ENCODE measurements at regions not wholly inside any gene's neighbourhood (a gene's known extent, or its start where the extent isn't known, plus 50 kb on each side); places are given as distances from the start of the nearest gene placed in this dataset.
"Not testable (repeated sequence)": the region's sequence is repeated elsewhere in the genome, so short reads cannot be mapped to it uniquely, and the experiment has no call there.

- no peak for DNase-seq
These were observed 1642.6 kb upstream of the CELF4 start for GRCh38 chr18:39208190-39208589.

GRCh38 chr18:39206398-39207103, 1641.0 kb upstream of the CELF4 start:
- not testable (repeated sequence) for DNase-seq

GRCh38 chr18:39205565-39206195, 1640.1 kb upstream of the CELF4 start:
- no peak for DNase-seq

- DNase-seq, result no peak
These were observed 1634.6 kb upstream of the CELF4 start for GRCh38 chr18:39200153-39200552.

GRCh38 chr18:39199231-39199855, 1633.7 kb upstream of the CELF4 start:
- no peak for DNase-seq

- DNase-seq, result no peak
These were observed 1632.8 kb upstream of the CELF4 start for GRCh38 chr18:39198376-39198775.

GRCh38 chr18:39191931-39192330, 1626.3 kb upstream of the CELF4 start:
- DNase-seq, result no peak

- no peak for DNase-seq
These were observed 1625.5 kb upstream of the CELF4 start for GRCh38 chr18:39191058-39191457.

GRCh38 chr18:39190508-39190907, 1624.9 kb upstream of the CELF4 start:
- no peak for DNase-seq

GRCh38 chr18:39188278-39188677, 1622.7 kb upstream of the CELF4 start:
- no peak for DNase-seq

GRCh38 chr18:39186008-39186407, 1620.4 kb upstream of the CELF4 start:
- no peak for DNase-seq

- DNase-seq, result no peak
These were observed 1618.6 kb upstream of the CELF4 start for GRCh38 chr18:39184176-39184575.

- no peak for DNase-seq
These were observed 1612.6 kb upstream of the CELF4 start for GRCh38 chr18:39178166-39178565.

- DNase-seq, result no peak
These were observed 1607.3 kb upstream of the CELF4 start for GRCh38 chr18:39172695-39173421.

- no peak for DNase-seq
These were observed 1603.1 kb upstream of the CELF4 start for GRCh38 chr18:39168723-39169122.

GRCh38 chr18:39167990-39168389, 1602.4 kb upstream of the CELF4 start:
- DNase-seq, result no peak

GRCh38 chr18:39166776-39167175, 1601.2 kb upstream of the CELF4 start:
- no peak for DNase-seq

- DNase-seq, result no peak
These were observed 1596.6 kb upstream of the CELF4 start for GRCh38 chr18:39162013-39162827.

- DNase-seq, result peak in 1 of 2 experiments; percentile 6
These were observed 1583.7 kb upstream of the CELF4 start for GRCh38 chr18:39149211-39149806.

GRCh38 chr18:39134255-39134654, 1568.7 kb upstream of the CELF4 start:
- no peak for DNase-seq

- DNase-seq, result not testable (repeated sequence)
These were observed 1561.9 kb upstream of the CELF4 start for GRCh38 chr18:39127538-39127937.

- DNase-seq, result no peak
These were observed 1548.2 kb upstream of the CELF4 start for GRCh38 chr18:39113790-39114189.
